ENCODE measurements at regions not wholly inside any gene's neighbourhood (a gene's known extent, or its start where the extent isn't known, plus 50 kb on each side); places are given as distances from the start of the nearest gene placed in this dataset.
A peak's percentile ranks its signal among the peaks of the same experiment; 100 is the strongest.

GRCh38 chr16:61596655-61597054, 439.6 kb downstream of the CDH8 start:
- WGBS, 2 donors: 86 to 94% methylated on average over 2 of the region's 2 CpGs
- no peak for TF ChIP-seq POLR2AphosphoS5 (IDR thresholded peaks at IDR 0.05)
- no peak for TF ChIP-seq POLR2A (IDR thresholded peaks at IDR 0.05)
- TF ChIP-seq EP300 (IDR thresholded peaks at IDR 0.05): no peak
- no peak for TF ChIP-seq CTCF (IDR thresholded peaks at IDR 0.05)
- peaks cover 0 to 26% (median 3%) of the 10 kb centered on the region in 4 donors for H3K9me3 ChIP-seq
- ATAC-seq (ENCODE audit: low FRiP score in 2 of 2) (no peak), DNase-seq (no peak)
- no peak overlapping the region for H3K27ac ChIP-seq
- no peak overlapping the region for H3K4me3 ChIP-seq
- H3K4me1 ChIP-seq: no peaks in the 10 kb centered on the region
- no peaks in the 10 kb centered on the region for H3K27me3 ChIP-seq
- H3K36me3 ChIP-seq: no peaks in the 10 kb centered on the region

- 44 to 47% methylated on average over 3 of the region's 3 CpGs for WGBS, 2 donors
- Histone ChIP-seq H3K4me1 (no peaks in the 10 kb centered on the region), H3K9me3 (peaks cover 0 to 26% (median 3%) of the 10 kb centered on the region in 4 donors), H3K27me3 (no peaks in the 10 kb centered on the region), H3K27ac (no peak overlapping the region), H3K36me3 (no peaks in the 10 kb centered on the region), H3K4me3 (no peak overlapping the region)
- DNase-seq (no peak), ATAC-seq (ENCODE audit: low FRiP score in 2 of 2) (no peak)
- no peak for TF ChIP-seq POLR2AphosphoS5 (IDR thresholded peaks at IDR 0.05)
- no peak for TF ChIP-seq CTCF (IDR thresholded peaks at IDR 0.05)
- TF ChIP-seq POLR2A (IDR thresholded peaks at IDR 0.05): no peak
- TF ChIP-seq EP300 (IDR thresholded peaks at IDR 0.05): no peak
Observed at GRCh38 chr16:61595605-61596004, 440.6 kb downstream of the CDH8 start.

GRCh38 chr16:61590577-61590976, 445.7 kb downstream of the CDH8 start:
- DNase-seq (no peak), ATAC-seq (ENCODE audit: low FRiP score in 2 of 2) (no peak)
- Histone ChIP-seq H3K27ac (no peak overlapping the region), H3K4me1 (no peaks in the 10 kb centered on the region), H3K36me3 (no peaks in the 10 kb centered on the region), H3K4me3 (no peak overlapping the region), H3K9me3 (peaks cover 0 to 26% (median 3%) of the 10 kb centered on the region in 4 donors), H3K27me3 (no peaks in the 10 kb centered on the region)
- WGBS, 2 donors: 77 to 86% methylated on average over 1 of the region's 1 CpG
- TF ChIP-seq POLR2AphosphoS5 (IDR thresholded peaks at IDR 0.05): no peak
- no peak for TF ChIP-seq EP300 (IDR thresholded peaks at IDR 0.05)
- TF ChIP-seq POLR2A (IDR thresholded peaks at IDR 0.05): no peak
- no peak for TF ChIP-seq CTCF (IDR thresholded peaks at IDR 0.05)

- DNase-seq (no peak), ATAC-seq (ENCODE audit: low FRiP score in 2 of 2) (no peak)
- no peaks in the 10 kb centered on the region for H3K36me3 ChIP-seq
- 80 to 88% methylated on average over 2 of the region's 2 CpGs for WGBS, 2 donors
- H3K4me1 ChIP-seq: no peaks in the 10 kb centered on the region
- no peaks in the 10 kb centered on the region for H3K27me3 ChIP-seq
- H3K4me3 ChIP-seq: no peak overlapping the region
- peaks cover 0 to 2% (median under 1%) of the 10 kb centered on the region in 4 donors for H3K9me3 ChIP-seq
- TF ChIP-seq POLR2AphosphoS5 (IDR thresholded peaks at IDR 0.05) (no peak), EP300 (IDR thresholded peaks at IDR 0.05) (no peak), CTCF (IDR thresholded peaks at IDR 0.05) (no peak), POLR2A (IDR thresholded peaks at IDR 0.05) (no peak)
- H3K27ac ChIP-seq: no peak overlapping the region
Observed at GRCh38 chr16:61587526-61587925, 448.7 kb downstream of the CDH8 start.

GRCh38 chr16:61581417-61582046, 454.7 kb downstream of the CDH8 start:
- Histone ChIP-seq H3K4me3 (no peak overlapping the region), H3K36me3 (no peaks in the 10 kb centered on the region), H3K4me1 (no peaks in the 10 kb centered on the region), H3K27me3 (no peaks in the 10 kb centered on the region), H3K27ac (no peak overlapping the region), H3K9me3 (no peaks in the 10 kb centered on the region)
- TF ChIP-seq CTCF (IDR thresholded peaks at IDR 0.05) (no peak), EP300 (IDR thresholded peaks at IDR 0.05) (no peak), POLR2AphosphoS5 (IDR thresholded peaks at IDR 0.05) (no peak), POLR2A (IDR thresholded peaks at IDR 0.05) (no peak)
- ATAC-seq (ENCODE audit: low FRiP score in 2 of 2) (no peak), DNase-seq (peak in 1 of 2 donors; percentile 41)
- WGBS, 2 donors: 93 to 98% methylated on average over 11 to 21 of the region's 24 CpGs

Measured in upper lobe of left lung (tissue), 6 donors.